ENCODE measurements at regions not wholly inside any gene's neighbourhood (a gene's known extent, or its start where the extent isn't known, plus 50 kb on each side); places are given as distances from the start of the nearest gene placed in this dataset.

DNA sequence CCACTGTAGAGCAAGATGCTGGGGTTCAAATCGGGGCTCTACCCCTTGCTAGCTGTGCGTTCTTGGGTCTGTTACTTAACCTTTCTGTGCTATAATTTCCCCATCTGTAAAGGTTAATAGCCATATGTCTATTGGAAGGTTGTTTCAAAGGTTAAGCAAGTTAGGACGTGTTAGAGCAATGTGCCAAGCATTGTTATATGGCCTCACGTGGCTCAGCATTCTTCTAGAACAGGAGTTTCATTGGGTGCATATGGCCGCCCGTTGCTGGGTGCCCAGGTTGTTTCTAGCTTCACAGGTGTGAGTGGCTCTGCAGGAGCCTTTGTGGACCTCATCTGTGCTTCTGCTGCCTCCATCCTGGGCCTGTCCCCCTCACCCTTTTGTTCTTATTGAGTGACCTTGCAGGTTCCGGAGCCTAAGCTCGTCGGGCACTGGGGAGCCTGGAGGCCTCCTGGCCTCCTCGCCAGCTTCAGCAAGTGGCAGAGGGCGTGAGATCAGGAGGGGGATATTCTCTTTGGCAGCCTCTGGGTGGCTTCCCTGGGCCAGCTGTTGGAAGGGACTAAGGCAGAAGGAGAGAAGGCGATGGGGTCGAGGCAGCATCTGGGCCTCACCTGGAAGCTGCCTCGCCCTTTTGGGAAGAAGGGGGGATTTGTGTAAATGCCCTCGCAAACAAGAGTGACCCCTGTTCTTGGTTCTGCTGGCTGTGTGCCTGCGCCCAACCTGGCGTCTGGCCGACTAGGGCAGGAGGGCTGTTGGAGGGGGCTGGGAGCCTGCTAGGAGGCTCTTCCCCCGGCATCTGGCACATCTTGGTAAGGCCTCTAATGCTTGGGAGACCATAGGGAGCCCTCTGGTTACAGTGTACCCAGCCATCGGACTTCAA is 80.2 kb upstream of the CIBAR2 start:
- TF ChIP-seq POLR2AphosphoS5 (IDR thresholded peaks at IDR 0.05; ENCODE audit: low read depth, low read length) (no peak), TCF7L2 (IDR thresholded peaks at IDR 0.05; ENCODE audit: low read depth, low read length) (no peak)
- TF ChIP-seq, protein P1, sequence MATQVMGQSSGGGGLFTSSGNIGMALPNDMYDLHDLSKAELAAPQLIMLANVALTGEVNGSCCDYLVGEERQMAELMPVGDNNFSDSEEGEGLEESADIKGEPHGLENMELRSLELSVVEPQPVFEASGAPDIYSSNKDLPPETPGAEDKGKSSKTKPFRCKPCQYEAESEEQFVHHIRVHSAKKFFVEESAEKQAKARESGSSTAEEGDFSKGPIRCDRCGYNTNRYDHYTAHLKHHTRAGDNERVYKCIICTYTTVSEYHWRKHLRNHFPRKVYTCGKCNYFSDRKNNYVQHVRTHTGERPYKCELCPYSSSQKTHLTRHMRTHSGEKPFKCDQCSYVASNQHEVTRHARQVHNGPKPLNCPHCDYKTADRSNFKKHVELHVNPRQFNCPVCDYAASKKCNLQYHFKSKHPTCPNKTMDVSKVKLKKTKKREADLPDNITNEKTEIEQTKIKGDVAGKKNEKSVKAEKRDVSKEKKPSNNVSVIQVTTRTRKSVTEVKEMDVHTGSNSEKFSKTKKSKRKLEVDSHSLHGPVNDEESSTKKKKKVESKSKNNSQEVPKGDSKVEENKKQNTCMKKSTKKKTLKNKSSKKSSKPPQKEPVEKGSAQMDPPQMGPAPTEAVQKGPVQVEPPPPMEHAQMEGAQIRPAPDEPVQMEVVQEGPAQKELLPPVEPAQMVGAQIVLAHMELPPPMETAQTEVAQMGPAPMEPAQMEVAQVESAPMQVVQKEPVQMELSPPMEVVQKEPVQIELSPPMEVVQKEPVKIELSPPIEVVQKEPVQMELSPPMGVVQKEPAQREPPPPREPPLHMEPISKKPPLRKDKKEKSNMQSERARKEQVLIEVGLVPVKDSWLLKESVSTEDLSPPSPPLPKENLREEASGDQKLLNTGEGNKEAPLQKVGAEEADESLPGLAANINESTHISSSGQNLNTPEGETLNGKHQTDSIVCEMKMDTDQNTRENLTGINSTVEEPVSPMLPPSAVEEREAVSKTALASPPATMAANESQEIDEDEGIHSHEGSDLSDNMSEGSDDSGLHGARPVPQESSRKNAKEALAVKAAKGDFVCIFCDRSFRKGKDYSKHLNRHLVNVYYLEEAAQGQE (IDR thresholded peaks at IDR 0.05; ENCODE audit: insufficient read depth in 1 of 2, low read depth in 2 of 2, low read length in 1 of 2): no peak
- TF ChIP-seq, protein P2, sequence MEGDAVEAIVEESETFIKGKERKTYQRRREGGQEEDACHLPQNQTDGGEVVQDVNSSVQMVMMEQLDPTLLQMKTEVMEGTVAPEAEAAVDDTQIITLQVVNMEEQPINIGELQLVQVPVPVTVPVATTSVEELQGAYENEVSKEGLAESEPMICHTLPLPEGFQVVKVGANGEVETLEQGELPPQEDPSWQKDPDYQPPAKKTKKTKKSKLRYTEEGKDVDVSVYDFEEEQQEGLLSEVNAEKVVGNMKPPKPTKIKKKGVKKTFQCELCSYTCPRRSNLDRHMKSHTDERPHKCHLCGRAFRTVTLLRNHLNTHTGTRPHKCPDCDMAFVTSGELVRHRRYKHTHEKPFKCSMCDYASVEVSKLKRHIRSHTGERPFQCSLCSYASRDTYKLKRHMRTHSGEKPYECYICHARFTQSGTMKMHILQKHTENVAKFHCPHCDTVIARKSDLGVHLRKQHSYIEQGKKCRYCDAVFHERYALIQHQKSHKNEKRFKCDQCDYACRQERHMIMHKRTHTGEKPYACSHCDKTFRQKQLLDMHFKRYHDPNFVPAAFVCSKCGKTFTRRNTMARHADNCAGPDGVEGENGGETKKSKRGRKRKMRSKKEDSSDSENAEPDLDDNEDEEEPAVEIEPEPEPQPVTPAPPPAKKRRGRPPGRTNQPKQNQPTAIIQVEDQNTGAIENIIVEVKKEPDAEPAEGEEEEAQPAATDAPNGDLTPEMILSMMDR (IDR thresholded peaks at IDR 0.05): no peak
